CD14-positive monocyte (primary cell): ENCODE measurements at regions not wholly inside any gene's neighbourhood (a gene's known extent, or its start where the extent isn't known, plus 50 kb on each side); places are given as distances from the start of the nearest gene placed in this dataset.

Source experiments
- DNase-seq, 3 donors: peaks; one replicate each; pipeline ENCODE4 v3.0.0-alpha.2; 2011 to 2022
- H2AFZ ChIP-seq: 2 replicates; pipeline ENCODE4 v1.6.0; 2012; ENCODE audit warnings: mild to moderate bottlenecking, low read depth, low read length, inconsistent platforms; ENCODE audit not compliant: insufficient read depth, poor library complexity, severe bottlenecking
- H3K27ac ChIP-seq, 2 donors: 1 replicate in 1 of 2; 2 replicates in 1 of 2; pipeline ENCODE4 v1.5.1; 2012 to 2013; ENCODE audit warnings: low read length in 2 of 2, control low read depth in 1 of 2, inconsistent platforms in 1 of 2, low read depth in 1 of 2, mild to moderate bottlenecking in 1 of 2
- H3K27me3 ChIP-seq, 2 donors: one replicate each; pipeline versions ENCODE4 v1.6.0 to v1.6.1; 2011 to 2013; ENCODE audit warnings: low read length in 2 of 2; ENCODE audit not compliant: control insufficient read depth in 2 of 2, insufficient read depth in 2 of 2
- H3K36me3 ChIP-seq, 2 donors: replicated peaks in 1 of 2; 1 replicate in 1 of 2; 2 replicates in 1 of 2; pipeline versions ENCODE4 v1.5.1 to v1.6.1; 2012 to 2013; ENCODE audit warnings: low read length in 2 of 2, control low read depth in 1 of 2, inconsistent platforms in 1 of 2, mild to moderate bottlenecking in 1 of 2; ENCODE audit not compliant: insufficient read depth in 2 of 2, control insufficient read depth in 1 of 2
- H3K4me1 ChIP-seq, 2 donors: 1 replicate in 1 of 2; 2 replicates in 1 of 2; pipeline versions ENCODE4 v1.5.1 to v1.6.1; 2012 to 2013; ENCODE audit warnings: low read length in 2 of 2, control low read depth in 1 of 2, inconsistent platforms in 1 of 2, mild to moderate bottlenecking in 1 of 2, moderate library complexity in 1 of 2; ENCODE audit not compliant: insufficient read depth in 2 of 2, control insufficient read depth in 1 of 2
- H3K4me2 ChIP-seq: replicated peaks from 2 replicates; pipeline ENCODE3; 2012; ENCODE audit warnings: low read length, moderate library complexity, mild to moderate bottlenecking; ENCODE audit not compliant: poor library complexity, severe bottlenecking; ENCODE audit errors: extremely low read depth
- H3K4me3 ChIP-seq, 3 experiments: fragments of 200-600 bp in 1 of 3; sonication (generic) in 1 of 3; replicated peaks in 1 of 3; 1 replicate in 2 of 3; 2 replicates in 1 of 3; pipeline ENCODE4 v1.5.1; 2011 to 2013; ENCODE audit warnings: low read length in 3 of 3, mild to moderate bottlenecking in 3 of 3, control low read depth in 2 of 3, low read depth in 2 of 3, inconsistent platforms in 1 of 3, moderate library complexity in 1 of 3
- H3K79me2 ChIP-seq: 2 replicates; pipeline ENCODE4 v1.6.0; 2012; ENCODE audit warnings: mild to moderate bottlenecking, control low read depth, inconsistent platforms, low read length, moderate library complexity; ENCODE audit not compliant: insufficient read depth
- H3K9ac ChIP-seq: 2 replicates; pipeline ENCODE4 v1.6.0; 2017; ENCODE audit warnings: low read length, mild to moderate bottlenecking; ENCODE audit not compliant: insufficient read depth, poor library complexity, severe bottlenecking
- H3K9me3 ChIP-seq, 2 donors: replicated peaks in 1 of 2; 1 replicate in 1 of 2; 2 replicates in 1 of 2; pipeline versions ENCODE4 v1.5.1 to v1.6.1; 2012 to 2013; ENCODE audit warnings: low read length in 2 of 2, control low read depth in 1 of 2; ENCODE audit not compliant: control insufficient read depth in 1 of 2, insufficient read depth in 1 of 2
- H4K20me1 ChIP-seq: 2 replicates; pipeline ENCODE4 v1.6.0; 2012; ENCODE audit warnings: mild to moderate bottlenecking, low read length, control low read depth, moderate library complexity; ENCODE audit not compliant: insufficient read depth
- H3K27ac Mint-ChIP-seq, 7 donors: one replicate each; pipeline ENCODE4 v1.8.0; 2020; ENCODE audit warnings: mild to moderate bottlenecking in 7 of 7, mixed read lengths in 7 of 7, moderate library complexity in 6 of 7, inconsistent platforms in 2 of 7
- H3K27me3 Mint-ChIP-seq, 3 donors: one replicate each; pipeline ENCODE4 v1.8.0; 2021 to 2022; ENCODE audit warnings: low read depth in 3 of 3, mild to moderate bottlenecking in 3 of 3, mixed read lengths in 3 of 3, moderate library complexity in 3 of 3, inconsistent platforms in 1 of 3
- H3K36me3 Mint-ChIP-seq, 2 donors: one replicate each; pipeline ENCODE4 v1.8.0; 2020; ENCODE audit warnings: mixed read lengths in 2 of 2, inconsistent platforms in 1 of 2, mild to moderate bottlenecking in 1 of 2
- H3K4me1 Mint-ChIP-seq: one replicate; pipeline ENCODE4 v1.8.0; 2020; ENCODE audit warnings: mild to moderate bottlenecking, mixed read lengths
- H3K4me3 Mint-ChIP-seq, 2 donors: one replicate each; pipeline ENCODE4 v1.8.0; 2020; ENCODE audit warnings: mild to moderate bottlenecking in 2 of 2, mixed read lengths in 2 of 2, moderate library complexity in 1 of 2
- H3K9me3 Mint-ChIP-seq, 7 donors: one replicate each; pipeline ENCODE4 v1.8.0; 2020 to 2022; ENCODE audit warnings: mixed read lengths in 7 of 7, mild to moderate bottlenecking in 6 of 7, moderate library complexity in 6 of 7, inconsistent platforms in 2 of 7
- CTCF ChIP-seq: fragments of 200-600 bp; IDR thresholded peaks from one replicate; pipeline ENCODE4 v1.8.0; 2022; ENCODE audit warnings: antibody characterized with exemption, mild to moderate bottlenecking
- WGBS: methylation state at CpG from one replicate; pipeline ENCODE4 v1.1.5; 2013; ENCODE audit warnings: missing lambda C conversion rate; ENCODE audit not compliant: insufficient coverage; 5-methylcytosine and 5-hydroxymethylcytosine counted together
- intact Hi-C, 2 donors: fragments of 100-400 bp; cut with micrococcal nuclease; formaldehyde crosslinking; loops; one replicate each; pipeline versions ENCODE4 v1.15.0 to v1.15.1; 2023

- Mint-ChIP-seq H3K4me3 (no peak overlapping the region), H3K27me3 (peaks cover 0 to 3% (median 2%) of the 10 kb centered on the region in 3 donors), H3K9me3 (peaks cover 0 to 10% (median 3%) of the 10 kb centered on the region in 7 donors), H3K27ac (no peak overlapping the region), H3K36me3 (no peaks in the 10 kb centered on the region), H3K4me1 (no peaks in the 10 kb centered on the region)
- Histone ChIP-seq H4K20me1 (no peaks in the 10 kb centered on the region), H3K79me2 (no peaks in the 10 kb centered on the region), H3K9me3 (no peaks in the 10 kb centered on the region), H3K4me1 (no peaks in the 10 kb centered on the region), H3K27me3 (no peaks in the 10 kb centered on the region), H3K27ac (no peak overlapping the region), H3K36me3 (no peaks in the 10 kb centered on the region), H3K4me2 (no peak overlapping the region), H2AFZ (no peak overlapping the region), H3K9ac (no peak overlapping the region), H3K4me3 (no peak overlapping the region)
- TF ChIP-seq CTCF, result no peak
- intact Hi-C loops, result no loop called here
- DNase-seq, result no peak
- WGBS, result 88% methylated on average over 4 of the region's 4 CpGs
Measured at GRCh38 chr5:32984851-32985610, 273.9 kb downstream of the NPR3 start.

GRCh38 chr5:32989815-32990214 is 278.7 kb downstream of the NPR3 start:
- Histone ChIP-seq H3K9me3 (no peaks in the 10 kb centered on the region), H3K9ac (no peak overlapping the region), H3K4me3 (no peak overlapping the region), H3K79me2 (no peaks in the 10 kb centered on the region), H3K4me2 (no peak overlapping the region), H3K4me1 (no peaks in the 10 kb centered on the region), H3K27me3 (no peaks in the 10 kb centered on the region), H4K20me1 (no peaks in the 10 kb centered on the region), H2AFZ (no peak overlapping the region), H3K36me3 (no peaks in the 10 kb centered on the region), H3K27ac (no peak overlapping the region)
- no peak for TF ChIP-seq CTCF
- no peaks in the 10 kb centered on the region for H3K27me3 Mint-ChIP-seq
- no peaks in the 10 kb centered on the region for H3K36me3 Mint-ChIP-seq
- H3K4me1 Mint-ChIP-seq, result no peaks in the 10 kb centered on the region
- no peak overlapping the region for H3K27ac Mint-ChIP-seq
- peaks cover 0 to 7% (median 4%) of the 10 kb centered on the region in 7 donors for H3K9me3 Mint-ChIP-seq
- 98% methylated on average over 5 of the region's 5 CpGs for WGBS
- intact Hi-C loops, result no loop called here
- DNase-seq, result no peak
- H3K4me3 Mint-ChIP-seq, result no peak overlapping the region
